Hematopoietic multipotent progenitor cell treated with erythropoietin and hydrocortisone succinate and interleukin-3 and kit ligand, for 15 days (in vitro differentiated cells): ENCODE measurements at regions not wholly inside any gene's neighbourhood (a gene's known extent, or its start where the extent isn't known, plus 50 kb on each side); places are given as distances from the start of the nearest gene placed in this dataset.

Experiments used
- DNase-seq: peaks from one replicate; pipeline ENCODE4 v3.0.0-alpha.2; 2015; ENCODE audit warnings: low spot score

GRCh38 chr18:67973916-67974315 lies 457.4 kb upstream of the DSEL start:
- DNase-seq: no peak

- no peak for DNase-seq
Observed at GRCh38 chr18:67969458-67969857, 452.9 kb upstream of the DSEL start.

- DNase-seq: no peak
Observed at GRCh38 chr18:67966224-67966623, 449.7 kb upstream of the DSEL start.

- no peak for DNase-seq
Observed at GRCh38 chr18:67964462-67964861, 447.9 kb upstream of the DSEL start.

GRCh38 chr18:67961701-67962440 lies 445.4 kb upstream of the DSEL start:
- DNase-seq: no peak

GRCh38 chr18:67957684-67958083 lies 441.2 kb upstream of the DSEL start:
- no peak for DNase-seq

GRCh38 chr18:67954594-67954993 lies 438.1 kb upstream of the DSEL start:
- no peak for DNase-seq

- no peak for DNase-seq
Observed at GRCh38 chr18:67951137-67951536, 434.6 kb upstream of the DSEL start.

- no peak for DNase-seq
Observed at GRCh38 chr18:67938660-67939059, 422.1 kb upstream of the DSEL start.

GRCh38 chr18:67935638-67936037 lies 419.1 kb upstream of the DSEL start:
- DNase-seq: no peak

GRCh38 chr18:67933271-67933670 lies 416.8 kb upstream of the DSEL start:
- DNase-seq: no peak

- no peak for DNase-seq
Observed at GRCh38 chr18:67932271-67932670, 415.8 kb upstream of the DSEL start.

- DNase-seq: no peak
Observed at GRCh38 chr18:67926929-67927864, 410.7 kb upstream of the DSEL start.

GRCh38 chr18:67924656-67925055 lies 408.1 kb upstream of the DSEL start:
- DNase-seq: no peak

GRCh38 chr18:67919316-67919715 lies 402.8 kb upstream of the DSEL start:
- no peak for DNase-seq

- no peak for DNase-seq
Observed at GRCh38 chr18:67916097-67916496, 399.6 kb upstream of the DSEL start.

- no peak for DNase-seq
Observed at GRCh38 chr18:67913040-67913439, 396.5 kb upstream of the DSEL start.

- no peak for DNase-seq
Observed at GRCh38 chr18:67901573-67901972, 385.1 kb upstream of the DSEL start.

- DNase-seq: no peak
Observed at GRCh38 chr18:67896451-67896850, 379.9 kb upstream of the DSEL start.

- DNase-seq: no peak
Observed at GRCh38 chr18:67893916-67894315, 377.4 kb upstream of the DSEL start.

- no peak for DNase-seq
Observed at GRCh38 chr18:67876871-67877270, 360.4 kb upstream of the DSEL start.

- no peak for DNase-seq
Observed at GRCh38 chr18:67875944-67876343, 359.4 kb upstream of the DSEL start.

- no peak for DNase-seq
Observed at GRCh38 chr18:67875060-67875459, 358.5 kb upstream of the DSEL start.
